ENCODE measurements at regions not wholly inside any gene's neighbourhood (a gene's known extent, or its start where the extent isn't known, plus 50 kb on each side); places are given as distances from the start of the nearest gene placed in this dataset.

DNA sequence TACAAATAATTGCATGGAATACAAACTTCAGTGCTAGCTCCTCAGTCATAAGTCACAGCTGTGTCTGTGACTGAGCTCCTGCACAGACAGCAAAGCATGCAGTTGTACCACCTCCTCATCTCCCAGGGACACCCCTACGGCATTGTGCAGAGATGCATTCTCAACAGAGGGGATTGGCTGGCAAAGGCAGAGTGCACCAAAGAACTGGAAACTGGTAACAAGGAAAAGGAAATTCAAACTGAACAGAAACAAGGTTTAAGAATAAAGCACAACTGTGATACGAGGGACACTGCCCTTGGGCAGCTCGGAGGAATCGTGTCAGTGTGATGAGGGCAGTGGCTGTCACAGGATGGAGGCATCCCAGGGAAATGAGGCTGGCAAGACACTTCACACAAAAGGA, 126.1 kb upstream of the SOX1 start:
- DNase-seq, result no peak
- peaks cover 22% of the 10 kb centered on the region for H3K27me3 Mint-ChIP-seq (ENCODE audit: low read depth, poor library complexity)

DNA sequence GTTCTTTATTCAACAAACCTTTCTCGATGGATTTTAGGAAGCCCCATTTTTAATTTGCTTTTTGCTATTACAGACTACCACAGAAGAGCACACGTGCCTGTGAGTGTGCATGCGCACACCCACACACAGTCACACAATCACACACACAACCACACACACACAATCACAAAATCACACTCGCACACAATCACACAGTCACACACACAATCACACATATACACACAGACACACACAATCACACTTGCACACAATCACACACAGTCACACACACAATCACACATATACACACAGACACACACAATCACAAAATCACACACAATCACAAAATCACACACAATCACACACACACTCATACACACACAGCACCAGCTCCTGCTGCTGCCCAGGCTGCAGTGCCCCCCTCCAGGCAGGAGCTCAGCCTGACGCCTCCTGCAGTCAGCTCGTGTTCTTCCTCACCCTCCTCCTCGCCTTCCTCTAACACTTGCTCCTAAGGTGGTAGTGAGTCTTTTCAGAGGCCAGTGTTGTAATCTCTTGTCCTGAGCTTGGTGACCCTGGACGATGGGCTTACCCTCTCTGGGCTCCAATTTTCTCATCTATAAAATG, 125.0 kb upstream of the SOX1 start:
- Mint-ChIP-seq H3K4me1 (peaks cover 9% of the 10 kb centered on the region), H3K36me3 (ENCODE audit: low read depth) (no peaks in the 10 kb centered on the region), H3K4me3 (no peak overlapping the region), H3K27me3 (ENCODE audit: low read depth, poor library complexity) (peaks cover 29% of the 10 kb centered on the region), H3K9me3 (no peaks in the 10 kb centered on the region), H3K27ac (no peak overlapping the region)
- TF ChIP-seq, protein P1, sequence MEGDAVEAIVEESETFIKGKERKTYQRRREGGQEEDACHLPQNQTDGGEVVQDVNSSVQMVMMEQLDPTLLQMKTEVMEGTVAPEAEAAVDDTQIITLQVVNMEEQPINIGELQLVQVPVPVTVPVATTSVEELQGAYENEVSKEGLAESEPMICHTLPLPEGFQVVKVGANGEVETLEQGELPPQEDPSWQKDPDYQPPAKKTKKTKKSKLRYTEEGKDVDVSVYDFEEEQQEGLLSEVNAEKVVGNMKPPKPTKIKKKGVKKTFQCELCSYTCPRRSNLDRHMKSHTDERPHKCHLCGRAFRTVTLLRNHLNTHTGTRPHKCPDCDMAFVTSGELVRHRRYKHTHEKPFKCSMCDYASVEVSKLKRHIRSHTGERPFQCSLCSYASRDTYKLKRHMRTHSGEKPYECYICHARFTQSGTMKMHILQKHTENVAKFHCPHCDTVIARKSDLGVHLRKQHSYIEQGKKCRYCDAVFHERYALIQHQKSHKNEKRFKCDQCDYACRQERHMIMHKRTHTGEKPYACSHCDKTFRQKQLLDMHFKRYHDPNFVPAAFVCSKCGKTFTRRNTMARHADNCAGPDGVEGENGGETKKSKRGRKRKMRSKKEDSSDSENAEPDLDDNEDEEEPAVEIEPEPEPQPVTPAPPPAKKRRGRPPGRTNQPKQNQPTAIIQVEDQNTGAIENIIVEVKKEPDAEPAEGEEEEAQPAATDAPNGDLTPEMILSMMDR (IDR thresholded peaks at IDR 0.05), result no peak
- DNase-seq, result no peak

More for the DNA sequence above, 126.1 kb upstream of the SOX1 start:
- H3K27ac Mint-ChIP-seq, result no peak overlapping the region
- H3K4me1 Mint-ChIP-seq, result peaks cover 10% of the 10 kb centered on the region
- no peaks in the 10 kb centered on the region for H3K36me3 Mint-ChIP-seq (ENCODE audit: low read depth)
- no peaks in the 10 kb centered on the region for H3K9me3 Mint-ChIP-seq
- no peak overlapping the region for H3K4me3 Mint-ChIP-seq
- TF ChIP-seq, protein P1 (IDR thresholded peaks at IDR 0.05), result no peak

DNA sequence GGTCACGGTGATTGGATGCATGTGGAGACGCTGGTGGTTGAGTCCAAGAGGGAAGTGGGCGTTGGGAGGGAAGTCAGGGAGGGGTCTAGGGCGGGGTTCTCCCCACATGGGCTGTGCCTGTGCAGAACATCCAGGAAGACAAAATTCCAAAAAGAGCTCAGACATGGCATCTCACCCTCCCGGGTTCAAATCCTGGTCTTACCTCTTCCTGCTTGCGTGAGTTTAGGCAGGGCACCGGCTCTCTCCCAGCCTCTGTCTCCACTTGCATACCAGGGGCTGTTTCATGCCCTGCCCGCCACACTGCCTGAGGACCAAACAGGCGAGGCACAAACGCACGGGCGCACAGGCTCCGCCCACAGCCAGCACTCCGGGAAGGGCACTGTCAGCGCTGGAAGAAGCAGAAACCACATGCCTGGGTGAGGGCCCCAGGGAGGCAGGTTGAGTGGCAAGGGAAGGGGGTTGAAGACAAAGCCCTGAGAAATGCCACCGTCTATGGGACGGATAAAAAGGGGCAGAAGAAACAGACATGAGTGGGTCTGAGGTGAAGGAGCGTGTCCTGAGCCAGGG, 123.6 kb upstream of the SOX1 start:
- no peak overlapping the region for H3K4me3 Mint-ChIP-seq
- TF ChIP-seq, protein P1 (IDR thresholded peaks at IDR 0.05), result no peak
- no peak overlapping the region for H3K27ac Mint-ChIP-seq
- H3K4me1 Mint-ChIP-seq, result no peaks in the 10 kb centered on the region
- DNase-seq, result no peak
- H3K9me3 Mint-ChIP-seq, result no peaks in the 10 kb centered on the region
- H3K36me3 Mint-ChIP-seq (ENCODE audit: low read depth), result no peaks in the 10 kb centered on the region
- peaks cover 34% of the 10 kb centered on the region for H3K27me3 Mint-ChIP-seq (ENCODE audit: low read depth, poor library complexity)

DNA sequence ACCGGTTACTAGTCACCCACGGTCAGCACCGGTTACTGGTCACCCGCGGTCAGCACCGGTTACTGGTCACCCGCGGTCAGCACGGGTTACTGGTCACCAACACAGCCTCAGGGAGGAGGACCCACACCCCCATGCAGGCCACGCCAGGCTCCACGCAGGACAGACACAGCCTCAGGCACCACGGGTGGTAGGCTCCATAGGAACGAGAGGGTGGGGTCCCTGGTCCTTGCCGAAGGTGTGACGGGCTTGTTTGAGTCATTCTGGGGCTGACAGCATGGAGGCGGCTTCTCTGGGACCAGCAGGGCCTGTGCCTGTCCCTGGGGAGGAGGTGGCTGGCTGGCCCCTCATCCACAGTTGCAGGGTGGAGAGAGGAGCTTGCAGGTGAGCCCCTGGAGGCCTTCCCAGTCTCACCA, 122.8 kb upstream of the SOX1 start:
- no peaks in the 10 kb centered on the region for H3K36me3 Mint-ChIP-seq (ENCODE audit: low read depth)

DNA sequence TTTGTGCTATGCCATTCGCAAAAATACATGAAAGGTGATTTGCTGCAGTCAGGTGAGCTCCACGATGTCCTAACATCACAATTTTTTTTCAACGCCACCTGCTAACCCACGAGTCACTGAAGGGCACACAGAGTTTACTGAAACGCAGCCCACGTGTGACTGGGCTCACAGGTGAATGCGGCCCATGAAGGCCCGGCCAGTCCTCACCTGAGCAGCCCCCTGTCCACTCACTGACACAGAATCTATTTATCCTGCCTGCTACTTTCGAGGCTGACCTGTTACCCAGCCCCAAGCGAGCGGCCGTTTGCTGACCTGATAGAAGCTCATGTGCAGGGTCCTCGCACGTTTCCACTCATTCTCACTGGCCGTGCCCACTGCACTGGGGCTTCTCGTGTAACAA, 121.9 kb upstream of the SOX1 start:
- no peak overlapping the region for H3K27ac Mint-ChIP-seq
- peaks cover 35% of the 10 kb centered on the region for H3K27me3 Mint-ChIP-seq (ENCODE audit: low read depth, poor library complexity)
- H3K4me1 Mint-ChIP-seq, result no peaks in the 10 kb centered on the region
- no peak overlapping the region for H3K4me3 Mint-ChIP-seq
- H3K36me3 Mint-ChIP-seq (ENCODE audit: low read depth), result no peaks in the 10 kb centered on the region
- peaks cover 7% of the 10 kb centered on the region for H3K9me3 Mint-ChIP-seq
- TF ChIP-seq, protein P1 (IDR thresholded peaks at IDR 0.05), result no peak
- DNase-seq, result no peak

More for the DNA sequence above, 122.8 kb upstream of the SOX1 start:
- DNase-seq, result no peak
- Mint-ChIP-seq H3K9me3 (no peaks in the 10 kb centered on the region), H3K4me1 (no peaks in the 10 kb centered on the region), H3K4me3 (no peak overlapping the region), H3K27me3 (ENCODE audit: low read depth, poor library complexity) (peaks cover 35% of the 10 kb centered on the region), H3K27ac (no peak overlapping the region)
- TF ChIP-seq, protein P1 (IDR thresholded peaks at IDR 0.05), result no peak

DNA sequence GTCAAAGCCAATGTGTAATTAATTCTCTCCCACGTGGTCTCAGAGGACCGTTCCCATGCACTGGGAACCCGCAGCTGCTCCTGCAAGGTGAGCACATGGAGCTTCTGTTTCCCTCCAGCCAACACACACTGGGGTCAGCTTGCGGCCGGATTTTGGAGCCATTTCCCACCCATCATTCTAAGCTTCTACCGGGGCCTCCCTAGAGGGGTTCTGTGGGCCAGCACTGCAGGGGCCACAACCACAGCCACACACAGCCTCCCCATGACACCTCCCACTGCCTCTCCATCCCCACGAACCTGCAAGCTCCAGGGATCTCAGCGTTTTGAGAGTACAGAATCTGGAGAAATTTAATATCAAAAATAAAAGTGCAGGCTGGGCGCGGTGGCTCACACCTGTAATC, 120.7 kb upstream of the SOX1 start:
- Mint-ChIP-seq H3K4me1 (no peaks in the 10 kb centered on the region), H3K9me3 (peaks cover 15% of the 10 kb centered on the region), H3K27me3 (ENCODE audit: low read depth, poor library complexity) (peaks cover 35% of the 10 kb centered on the region), H3K27ac (no peak overlapping the region), H3K4me3 (no peak overlapping the region), H3K36me3 (ENCODE audit: low read depth) (no peaks in the 10 kb centered on the region)
- TF ChIP-seq, protein P1 (IDR thresholded peaks at IDR 0.05), result no peak
- DNase-seq, result no peak
